PC-9 (cell line): ENCODE measurements at regions not wholly inside any gene's neighbourhood (a gene's known extent, or its start where the extent isn't known, plus 50 kb on each side); places are given as distances from the start of the nearest gene placed in this dataset.

Experiments used
- EZH2 ChIP-seq: fragments of 200-600 bp; sonication (generic); IDR thresholded peaks from 2 replicates; pipeline ENCODE4 v1.8.0; 2017; ENCODE audit warnings: antibody characterized with exemption, low read depth
- TF ChIP-seq, protein P1 (sequence below): fragments of 200-600 bp; sonication (generic); conservative IDR thresholded peaks from 2 replicates; pipeline ENCODE4 v1.6.1; 2017; ENCODE audit warnings: mixed run types, antibody characterized with exemption, mild to moderate bottlenecking, moderate library complexity

DNA sequence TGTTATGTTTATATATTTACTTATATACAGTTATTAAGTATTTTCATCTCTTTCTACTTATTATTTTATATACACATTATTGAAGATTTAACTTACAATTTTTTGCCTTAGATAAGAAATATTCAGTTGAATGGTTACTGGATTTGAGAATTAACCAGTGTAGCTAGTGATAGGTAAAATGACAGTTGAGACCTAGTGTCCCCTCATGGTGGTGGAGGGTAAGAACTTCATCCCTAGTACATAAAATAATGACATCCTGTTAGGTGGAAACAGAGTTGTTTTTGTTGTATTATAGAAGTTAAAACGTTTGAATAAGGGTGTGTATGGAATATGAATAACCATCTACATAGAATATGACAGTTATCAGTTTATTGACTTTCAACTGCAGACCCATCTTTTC lies 1152.4 kb upstream of the ALCAM start:
- no peak for TF ChIP-seq EZH2
- TF ChIP-seq, protein P1, sequence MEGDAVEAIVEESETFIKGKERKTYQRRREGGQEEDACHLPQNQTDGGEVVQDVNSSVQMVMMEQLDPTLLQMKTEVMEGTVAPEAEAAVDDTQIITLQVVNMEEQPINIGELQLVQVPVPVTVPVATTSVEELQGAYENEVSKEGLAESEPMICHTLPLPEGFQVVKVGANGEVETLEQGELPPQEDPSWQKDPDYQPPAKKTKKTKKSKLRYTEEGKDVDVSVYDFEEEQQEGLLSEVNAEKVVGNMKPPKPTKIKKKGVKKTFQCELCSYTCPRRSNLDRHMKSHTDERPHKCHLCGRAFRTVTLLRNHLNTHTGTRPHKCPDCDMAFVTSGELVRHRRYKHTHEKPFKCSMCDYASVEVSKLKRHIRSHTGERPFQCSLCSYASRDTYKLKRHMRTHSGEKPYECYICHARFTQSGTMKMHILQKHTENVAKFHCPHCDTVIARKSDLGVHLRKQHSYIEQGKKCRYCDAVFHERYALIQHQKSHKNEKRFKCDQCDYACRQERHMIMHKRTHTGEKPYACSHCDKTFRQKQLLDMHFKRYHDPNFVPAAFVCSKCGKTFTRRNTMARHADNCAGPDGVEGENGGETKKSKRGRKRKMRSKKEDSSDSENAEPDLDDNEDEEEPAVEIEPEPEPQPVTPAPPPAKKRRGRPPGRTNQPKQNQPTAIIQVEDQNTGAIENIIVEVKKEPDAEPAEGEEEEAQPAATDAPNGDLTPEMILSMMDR: no peak
